GM12875 (cell line): ENCODE measurements at regions not wholly inside any gene's neighbourhood (a gene's known extent, or its start where the extent isn't known, plus 50 kb on each side); places are given as distances from the start of the nearest gene placed in this dataset.

ENCODE experiments used
- H3K4me3 ChIP-seq: one replicate; pipeline ENCODE4 v1.5.1; 2011; ENCODE audit warnings: low read depth, low read length, control low read depth
- TF ChIP-seq, protein P1 (sequence below): IDR thresholded peaks from 2 replicates; pipeline ENCODE4 v1.5.1; 2011; ENCODE audit warnings: low read depth, mild to moderate bottlenecking, control low read depth, inconsistent platforms, low read length, moderate library complexity, borderline replicate concordance; ENCODE audit not compliant: insufficient read depth

DNA sequence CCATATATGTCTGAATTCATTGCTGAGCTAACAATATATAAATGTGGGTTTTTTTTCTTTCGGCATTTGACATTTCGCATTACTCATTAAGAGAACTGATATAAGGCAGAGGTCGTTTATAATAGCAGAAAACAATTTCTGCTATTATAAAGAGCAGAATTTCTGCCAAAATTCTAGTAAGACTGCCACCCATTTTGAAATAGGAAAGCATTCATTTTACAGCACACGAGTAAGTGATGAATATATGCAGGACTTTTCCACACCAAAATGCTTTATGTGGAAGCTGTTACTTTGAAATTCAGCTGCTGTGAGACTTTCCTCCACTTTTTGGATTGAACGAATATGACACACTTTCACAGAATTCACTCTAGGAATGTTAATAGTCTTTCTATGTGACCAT, 610.9 kb upstream of the MAN1A1 start:
- no peak overlapping the region for H3K4me3 ChIP-seq
- TF ChIP-seq, protein P1, sequence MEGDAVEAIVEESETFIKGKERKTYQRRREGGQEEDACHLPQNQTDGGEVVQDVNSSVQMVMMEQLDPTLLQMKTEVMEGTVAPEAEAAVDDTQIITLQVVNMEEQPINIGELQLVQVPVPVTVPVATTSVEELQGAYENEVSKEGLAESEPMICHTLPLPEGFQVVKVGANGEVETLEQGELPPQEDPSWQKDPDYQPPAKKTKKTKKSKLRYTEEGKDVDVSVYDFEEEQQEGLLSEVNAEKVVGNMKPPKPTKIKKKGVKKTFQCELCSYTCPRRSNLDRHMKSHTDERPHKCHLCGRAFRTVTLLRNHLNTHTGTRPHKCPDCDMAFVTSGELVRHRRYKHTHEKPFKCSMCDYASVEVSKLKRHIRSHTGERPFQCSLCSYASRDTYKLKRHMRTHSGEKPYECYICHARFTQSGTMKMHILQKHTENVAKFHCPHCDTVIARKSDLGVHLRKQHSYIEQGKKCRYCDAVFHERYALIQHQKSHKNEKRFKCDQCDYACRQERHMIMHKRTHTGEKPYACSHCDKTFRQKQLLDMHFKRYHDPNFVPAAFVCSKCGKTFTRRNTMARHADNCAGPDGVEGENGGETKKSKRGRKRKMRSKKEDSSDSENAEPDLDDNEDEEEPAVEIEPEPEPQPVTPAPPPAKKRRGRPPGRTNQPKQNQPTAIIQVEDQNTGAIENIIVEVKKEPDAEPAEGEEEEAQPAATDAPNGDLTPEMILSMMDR = no peak

DNA sequence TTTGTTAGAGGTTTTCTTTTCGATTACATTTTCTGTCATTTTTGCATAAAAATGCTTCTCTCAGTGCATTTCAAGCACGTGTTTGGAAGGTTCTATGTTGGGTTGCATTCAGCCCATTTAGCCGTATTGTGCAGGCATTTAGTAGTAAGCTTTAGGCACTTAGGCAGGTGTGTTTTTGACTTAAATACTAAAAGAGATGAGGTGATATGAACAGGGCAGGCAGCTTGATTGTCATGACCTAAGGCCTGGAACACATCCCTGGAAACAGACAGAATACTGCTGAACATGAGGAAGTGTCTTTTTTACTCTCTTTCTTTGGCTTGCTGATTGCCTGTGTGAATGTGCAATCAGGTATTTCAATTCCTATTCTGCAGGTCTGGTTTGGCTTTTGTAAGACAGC, 610.5 kb upstream of the MAN1A1 start:
- no peak overlapping the region for H3K4me3 ChIP-seq
- TF ChIP-seq, protein P1 = no peak

DNA sequence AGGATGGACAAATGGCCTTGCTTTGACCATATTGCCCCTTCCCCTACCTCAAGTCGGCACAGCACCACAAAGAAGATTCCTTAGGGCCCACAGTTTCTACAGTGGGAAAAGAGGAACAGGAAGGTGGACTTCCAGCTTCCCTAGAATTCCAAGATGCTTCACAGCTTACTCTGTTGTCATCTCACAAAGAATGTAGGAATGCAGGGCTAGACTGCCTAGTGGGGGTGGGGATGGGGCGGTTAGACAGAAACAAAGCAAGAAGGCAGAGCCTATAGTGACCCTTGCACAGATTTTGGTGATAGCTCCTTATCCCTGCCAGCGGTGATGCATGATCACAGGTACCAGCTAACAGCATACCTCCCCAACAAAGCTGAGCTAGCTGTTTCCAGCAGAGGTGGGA, 607.6 kb upstream of the MAN1A1 start:
- no peak overlapping the region for H3K4me3 ChIP-seq
- TF ChIP-seq, protein P1 = no peak

DNA sequence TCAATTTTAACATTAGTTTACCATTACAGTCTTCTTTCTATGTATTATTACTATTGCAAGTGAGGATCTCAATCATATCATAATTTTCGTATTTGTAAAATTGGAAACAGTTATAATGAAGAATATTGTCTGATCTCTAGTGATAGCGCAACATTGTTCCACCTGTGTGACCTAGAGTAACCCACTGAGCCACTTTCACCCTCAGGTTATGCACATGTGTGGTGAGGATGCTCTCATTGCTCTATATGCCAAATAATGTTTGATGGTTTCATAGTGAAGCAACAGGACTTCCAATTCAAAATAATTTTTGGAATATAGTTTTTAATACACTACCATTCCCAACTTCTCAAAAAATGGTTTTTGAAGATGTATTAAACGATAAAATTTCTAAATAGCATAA, 603.1 kb upstream of the MAN1A1 start:
- TF ChIP-seq, protein P1 = no peak
- no peak overlapping the region for H3K4me3 ChIP-seq

DNA sequence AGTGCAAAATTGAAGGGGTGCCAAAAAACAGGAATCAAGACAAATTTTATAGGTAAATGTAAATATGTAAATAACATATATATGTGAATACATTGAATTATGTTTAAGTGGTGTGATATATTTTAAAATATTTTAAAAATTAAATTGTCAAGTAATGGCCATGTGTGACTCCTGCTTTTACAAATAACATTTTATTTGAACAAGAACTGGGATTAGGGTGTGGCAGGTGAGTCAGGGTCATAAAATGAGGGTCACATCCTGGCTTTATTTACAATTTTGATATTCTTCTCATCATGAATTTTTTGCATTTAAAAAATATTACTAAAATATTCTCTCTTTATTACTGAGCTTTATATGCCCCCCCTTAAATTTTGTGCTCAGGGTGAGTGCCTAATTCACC, 601.1 kb upstream of the MAN1A1 start:
- no peak overlapping the region for H3K4me3 ChIP-seq
- TF ChIP-seq, protein P1 = no peak

DNA sequence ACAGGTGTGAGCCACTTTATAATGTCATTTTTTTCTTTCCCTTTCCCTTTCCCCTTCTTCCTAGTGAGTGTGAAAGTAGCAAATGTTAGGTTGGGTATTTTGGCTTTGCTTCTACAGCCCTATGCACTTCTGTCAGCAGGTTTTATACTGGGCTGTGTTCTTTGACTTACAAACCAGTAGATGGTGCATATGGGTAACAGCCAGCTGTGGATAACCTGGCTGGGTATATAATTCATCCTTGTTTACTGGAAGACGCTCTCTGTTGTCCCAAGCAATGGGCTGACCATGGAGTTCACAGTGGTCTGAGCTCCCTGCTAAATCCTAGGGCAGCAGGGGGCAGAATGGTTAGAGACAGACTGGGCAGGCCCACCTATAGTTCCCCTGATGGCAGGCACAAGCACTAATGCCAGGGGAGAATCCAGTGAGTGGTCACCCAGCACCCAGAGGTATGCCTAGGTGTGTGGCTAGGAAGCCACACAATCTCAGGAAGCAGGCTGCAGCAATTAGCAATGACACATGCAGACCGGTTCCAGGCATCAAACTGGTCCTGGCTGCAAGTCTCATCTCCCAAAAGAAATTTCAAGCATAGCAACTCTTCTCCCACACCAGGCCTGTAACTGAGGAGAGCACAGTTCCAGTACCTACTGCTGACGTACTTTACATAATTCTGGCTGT, 592.7 kb upstream of the MAN1A1 start:
- H3K4me3 ChIP-seq = no peak overlapping the region
- TF ChIP-seq, protein P1 = no peak

DNA sequence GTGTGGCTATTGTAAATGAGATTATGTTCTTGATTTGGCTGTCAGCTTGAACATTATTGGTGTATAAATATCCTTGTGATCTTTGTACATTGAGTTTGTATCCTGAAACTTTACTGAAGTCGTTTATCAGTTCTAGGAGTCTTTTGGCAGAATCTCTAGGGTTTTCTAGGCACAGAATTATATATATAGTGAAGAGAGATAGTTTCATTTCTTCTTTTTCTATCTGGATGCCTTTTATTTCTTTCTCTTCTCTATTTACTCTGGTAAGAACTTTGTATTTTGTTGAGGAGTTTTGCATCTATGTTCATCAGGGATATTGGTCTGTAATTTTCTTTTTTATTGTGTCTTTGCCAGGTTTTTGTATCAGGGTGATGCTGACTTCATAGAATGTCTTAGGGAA, 589.2 kb upstream of the MAN1A1 start:
- TF ChIP-seq, protein P1 = no peak
- H3K4me3 ChIP-seq = no peak overlapping the region
